Occipital lobe (tissue), 1 donor: ENCODE measurements at regions not wholly inside any gene's neighbourhood (a gene's known extent, or its start where the extent isn't known, plus 50 kb on each side); places are given as distances from the start of the nearest gene placed in this dataset.

Experiments
- DNase-seq: peaks from one replicate; lab custom pipeline; 2025; lab: John Stamatoyannopoulos, UW

- DNase-seq, result no peak
Measured at GRCh38 chr5:107149243-107150005, 521.3 kb downstream of the EFNA5 start.

DNA sequence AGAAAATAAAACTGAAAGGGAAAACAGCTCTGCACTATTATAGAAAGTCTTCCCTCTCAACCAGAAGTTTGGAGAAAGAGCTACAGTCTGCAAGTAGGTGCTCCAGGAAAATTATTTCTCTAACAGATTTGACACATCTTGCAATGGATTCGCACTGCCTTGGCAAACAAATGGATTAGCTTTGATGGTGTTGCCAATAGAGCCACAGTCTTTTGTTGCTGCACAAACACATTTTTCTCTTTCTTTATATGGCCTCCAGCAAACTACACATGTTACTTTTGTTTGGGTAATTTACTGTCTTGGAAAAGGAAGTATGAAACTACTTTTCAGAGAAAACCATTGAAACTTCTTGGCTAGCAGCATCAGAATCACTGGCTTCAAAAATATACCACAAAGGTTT lies 523.1 kb downstream of the EFNA5 start:
- no peak for DNase-seq

GRCh38 chr5:107146901-107147300 lies 523.8 kb downstream of the EFNA5 start:
- DNase-seq, result no peak

DNA sequence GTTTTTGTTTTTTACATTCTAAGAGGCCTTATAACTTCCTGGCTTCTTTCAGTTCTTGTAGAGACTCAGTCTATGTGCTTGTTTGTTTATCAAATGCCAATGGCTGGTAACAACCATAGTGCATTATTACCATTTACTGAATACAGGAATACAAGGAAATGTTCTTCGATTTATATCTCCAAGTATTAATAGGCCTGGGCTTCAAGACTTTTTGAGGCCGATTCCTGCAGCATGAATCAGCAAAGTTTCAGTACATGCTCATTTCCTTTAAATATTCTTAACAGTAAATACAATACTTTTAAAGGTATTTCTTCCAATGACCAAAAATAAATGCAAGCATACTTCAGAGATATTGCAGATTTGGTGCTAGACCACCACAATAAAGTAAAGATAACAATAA lies 535.3 kb downstream of the EFNA5 start:
- DNase-seq, result no peak

DNA sequence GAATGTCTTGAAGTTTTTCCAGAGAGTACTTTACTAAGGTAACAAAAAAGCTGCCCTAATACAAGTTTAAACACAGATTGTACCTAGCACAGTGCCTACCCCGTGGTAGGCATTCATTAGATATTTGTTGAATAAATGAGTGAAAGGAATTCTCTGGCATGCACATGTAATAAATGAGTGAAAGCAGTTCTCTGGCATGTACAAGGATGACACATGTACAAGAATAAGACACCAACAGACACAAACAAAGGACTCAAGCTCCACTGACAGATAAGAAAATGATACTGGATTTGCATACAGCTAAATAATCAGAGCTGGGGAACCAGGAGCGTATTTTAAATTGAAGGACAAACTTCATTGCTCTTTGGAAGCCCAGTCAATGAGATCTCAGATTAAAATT lies 535.8 kb downstream of the EFNA5 start:
- DNase-seq, result no peak

GRCh38 chr5:107129051-107129450 lies 541.7 kb downstream of the EFNA5 start:
- no peak for DNase-seq

- DNase-seq, result no peak
Measured at GRCh38 chr5:107127878-107128277, 542.9 kb downstream of the EFNA5 start.

- DNase-seq, result no peak
Measured at GRCh38 chr5:107126341-107126740, 544.4 kb downstream of the EFNA5 start.

GRCh38 chr5:107124376-107124775 lies 546.4 kb downstream of the EFNA5 start:
- DNase-seq, result no peak

GRCh38 chr5:107123014-107123413 lies 547.7 kb downstream of the EFNA5 start:
- DNase-seq, result no peak

DNA sequence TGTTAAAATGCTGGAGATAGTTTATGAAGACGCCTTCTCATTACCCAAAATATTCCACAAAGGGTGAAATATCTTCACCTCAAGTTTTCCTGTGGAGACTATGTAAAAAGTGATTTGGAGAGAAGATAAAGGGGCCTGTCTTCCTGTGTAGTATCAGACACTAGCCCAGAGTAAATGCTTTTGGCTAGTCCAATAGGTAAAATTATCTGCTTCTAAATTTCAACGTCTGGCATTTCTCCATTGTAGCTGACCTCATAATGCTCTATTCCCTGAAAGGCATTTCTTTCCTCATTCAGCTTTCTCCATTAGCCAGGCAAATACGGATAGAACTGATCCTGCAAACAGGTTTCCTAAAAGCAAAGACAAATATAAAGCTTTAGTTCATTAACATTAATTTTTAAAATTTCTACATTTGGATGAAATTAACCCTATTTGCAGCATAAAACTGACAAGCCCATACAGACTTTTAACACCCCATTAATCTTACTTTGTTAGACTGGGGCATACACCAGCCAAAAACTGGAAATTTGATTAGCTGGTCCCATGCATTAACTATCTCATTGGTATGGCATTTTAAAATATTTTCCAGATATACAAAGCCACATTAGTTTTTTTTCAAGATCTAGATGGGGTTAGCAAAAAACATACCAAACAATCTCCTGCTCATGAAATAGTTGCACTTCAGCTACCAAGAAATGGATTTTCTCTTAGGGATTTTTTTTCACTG lies 548.8 kb downstream of the EFNA5 start:
- no peak for DNase-seq

- no peak for DNase-seq
Measured at GRCh38 chr5:107119656-107120055, 551.1 kb downstream of the EFNA5 start.

DNA sequence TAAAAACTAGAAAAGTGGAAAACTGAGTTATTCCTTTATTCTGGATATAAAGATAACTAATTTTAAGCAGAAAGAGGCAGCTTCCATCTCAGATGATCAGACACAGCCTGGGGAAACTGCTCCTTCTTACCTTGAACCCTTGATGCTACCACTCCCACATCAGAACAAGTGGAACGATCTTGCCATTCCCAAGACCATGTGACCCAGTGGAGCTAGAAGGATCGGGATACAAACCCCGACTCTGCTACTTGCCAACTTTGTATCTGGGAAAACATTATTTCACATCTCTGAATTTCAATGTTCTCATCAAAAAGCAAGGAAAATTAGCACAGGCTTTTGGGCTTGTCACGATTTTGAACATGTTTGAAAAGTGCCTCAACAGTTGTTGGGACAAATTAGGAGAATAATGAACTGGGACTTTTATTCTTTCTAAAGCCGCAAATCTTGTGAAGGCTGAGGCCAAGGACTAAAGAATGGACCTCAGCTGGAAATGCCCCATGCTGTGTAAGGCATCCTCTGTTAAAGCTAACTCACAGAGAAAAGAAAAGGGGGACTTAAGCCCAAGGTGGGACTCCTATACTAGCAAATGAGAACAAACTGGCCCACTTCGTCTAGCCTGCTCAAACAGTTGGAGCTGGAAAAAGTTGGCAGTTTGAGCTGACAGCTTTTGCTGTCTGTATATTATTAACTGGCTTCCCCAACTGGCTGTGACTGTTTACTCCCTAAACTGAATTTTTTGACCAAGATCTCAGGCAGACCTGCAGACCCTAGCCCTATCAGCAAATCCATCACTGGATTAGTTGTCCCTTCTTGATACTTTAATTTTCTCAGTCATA lies 552.3 kb downstream of the EFNA5 start:
- DNase-seq, result no peak

DNA sequence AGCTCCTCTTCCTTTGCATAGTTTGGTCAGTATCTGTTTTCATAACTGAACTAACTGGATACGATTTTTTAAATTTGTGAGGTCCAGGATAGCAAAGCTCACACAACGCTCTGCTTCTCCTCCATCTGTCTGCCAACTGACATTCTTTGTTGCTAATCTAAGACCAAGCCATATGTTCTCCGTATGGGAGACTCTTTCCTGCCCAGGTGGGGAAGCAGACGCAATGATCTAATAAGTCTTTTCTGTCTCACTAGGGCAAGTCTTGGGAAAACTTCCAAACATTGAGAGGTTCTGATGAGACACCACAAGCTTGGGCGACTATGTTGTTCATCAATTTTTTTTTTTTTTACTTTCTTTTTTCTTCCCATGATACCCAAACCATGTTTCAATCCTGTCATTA lies 558.5 kb downstream of the EFNA5 start:
- no peak for DNase-seq

- no peak for DNase-seq
Measured at GRCh38 chr5:107104040-107104995, 566.4 kb downstream of the EFNA5 start.

- no peak for DNase-seq
Measured at GRCh38 chr5:107103522-107103921, 567.2 kb downstream of the EFNA5 start.

GRCh38 chr5:107100121-107100520 lies 570.6 kb downstream of the EFNA5 start:
- no peak for DNase-seq

- no peak for DNase-seq
Measured at GRCh38 chr5:107099506-107099905, 571.2 kb downstream of the EFNA5 start.

GRCh38 chr5:107092695-107093094 lies 578.0 kb downstream of the EFNA5 start:
- no peak for DNase-seq

- DNase-seq, result no peak
Measured at GRCh38 chr5:107090506-107090905, 580.2 kb downstream of the EFNA5 start.

DNA sequence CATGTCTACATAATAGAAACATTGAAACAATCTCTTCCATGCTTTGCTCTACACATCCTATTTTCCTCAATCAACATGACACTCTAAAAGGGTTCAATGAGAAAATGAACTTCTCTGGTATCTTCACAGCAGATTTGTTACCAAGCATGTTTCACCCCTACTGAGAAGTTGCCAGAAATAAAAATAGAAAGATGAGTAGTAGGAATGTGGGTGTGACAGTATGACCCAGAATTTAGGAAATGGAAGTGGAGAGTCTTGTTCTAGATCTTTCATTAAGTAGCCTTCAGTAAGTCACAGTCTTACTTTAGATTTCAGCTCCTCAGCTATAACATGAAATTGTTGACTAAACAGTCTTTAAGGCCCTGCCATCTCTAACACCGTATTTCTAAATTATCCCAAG lies 581.8 kb downstream of the EFNA5 start:
- DNase-seq, result no peak
